Hepatocyte (in vitro differentiated cells): ENCODE measurements at regions not wholly inside any gene's neighbourhood (a gene's known extent, or its start where the extent isn't known, plus 50 kb on each side); places are given as distances from the start of the nearest gene placed in this dataset.

ENCODE experiments used
- DNase-seq: peaks from one replicate; pipeline ENCODE4 v3.0.0-alpha.2; 2016; ENCODE audit warnings: low spot score
- H2AFZ ChIP-seq: fragments of 200-600 bp; sonication (generic); 2 replicates; pipeline ENCODE4 v1.6.0; 2016; ENCODE audit warnings: antibody characterized with exemption, mild to moderate bottlenecking
- H3K27ac ChIP-seq: fragments of 200-600 bp; sonication (generic); 2 replicates; pipeline ENCODE4 v1.5.1; 2016; ENCODE audit warnings: mild to moderate bottlenecking
- H3K27me3 ChIP-seq: fragments of 200-600 bp; sonication (generic); 2 replicates; pipeline ENCODE4 v1.6.1; 2016
- H3K36me3 ChIP-seq: fragments of 200-600 bp; sonication (generic); replicated peaks from 2 replicates; pipeline ENCODE4 v1.5.1; 2016; ENCODE audit warnings: low read depth; ENCODE audit not compliant: insufficient read depth
- H3K4me1 ChIP-seq: fragments of 200-600 bp; sonication (generic); 2 replicates; pipeline ENCODE4 v1.5.1; 2016; ENCODE audit warnings: mild to moderate bottlenecking, moderate library complexity; ENCODE audit not compliant: insufficient read depth
- H3K4me2 ChIP-seq: fragments of 200-600 bp; sonication (generic); 2 replicates; pipeline ENCODE4 v1.6.0; 2016
- H3K4me3 ChIP-seq: fragments of 200-600 bp; sonication (generic); 2 replicates; pipeline ENCODE4 v1.5.1; 2016; ENCODE audit warnings: mild to moderate bottlenecking
- H3K79me2 ChIP-seq: fragments of 200-600 bp; sonication (generic); 2 replicates; pipeline ENCODE4 v1.6.0; 2017; ENCODE audit warnings: mild to moderate bottlenecking
- H3K9me2 ChIP-seq: fragments of 200-600 bp; sonication (generic); replicated peaks from 2 replicates; pipeline ENCODE4 v1.6.0; 2017; ENCODE audit warnings: mild to moderate bottlenecking; ENCODE audit not compliant: insufficient read depth
- H3K9me3 ChIP-seq: fragments of 200-600 bp; sonication (generic); 2 replicates; pipeline ENCODE4 v1.5.1; 2016; ENCODE audit warnings: low read depth, mild to moderate bottlenecking
- H4K20me1 ChIP-seq: fragments of 200-600 bp; sonication (generic); 2 replicates; pipeline ENCODE4 v1.6.0; 2016; ENCODE audit warnings: mild to moderate bottlenecking; ENCODE audit not compliant: insufficient read depth, poor library complexity, severe bottlenecking
- CTCF ChIP-seq: fragments of 200-600 bp; sonication (generic); IDR thresholded peaks from 2 replicates; pipeline ENCODE4 v1.5.1; 2016; ENCODE audit warnings: antibody characterized with exemption, mild to moderate bottlenecking; ENCODE audit not compliant: poor library complexity
- EZH2 ChIP-seq: fragments of 200-600 bp; sonication (generic); IDR thresholded peaks from 2 replicates; pipeline ENCODE4 v1.6.1; 2016; ENCODE audit warnings: antibody characterized with exemption, mild to moderate bottlenecking, borderline replicate concordance
- EZH2phosphoT487 ChIP-seq: fragments of 200-600 bp; sonication (generic); IDR thresholded peaks from one replicate; pipeline ENCODE4 v1.6.1; 2018; ENCODE audit warnings: antibody characterized with exemption, mild to moderate bottlenecking, low read depth, moderate library complexity; ENCODE audit not compliant: unreplicated experiment, severe bottlenecking
- WGBS: methylation state at CpG from one replicate; pipeline ENCODE4 v1.1.6; 2016; ENCODE audit warnings: low lambda C conversion rate; ENCODE audit errors: missing lambda C conversion rate; 5-methylcytosine and 5-hydroxymethylcytosine counted together

GRCh38 chr21:29470397-29470796 lies 171.7 kb downstream of the BACH1 start:
- no peaks in the 10 kb centered on the region for H3K79me2 ChIP-seq
- TF ChIP-seq CTCF (no peak), EZH2phosphoT487 (no peak), EZH2 (no peak)
- H4K20me1 ChIP-seq: no peaks in the 10 kb centered on the region
- no peak for DNase-seq
- H2AFZ ChIP-seq: no peak overlapping the region
- no peak overlapping the region for H3K4me3 ChIP-seq
- H3K27ac ChIP-seq: no peak overlapping the region
- no peaks in the 10 kb centered on the region for H3K9me2 ChIP-seq
- no peak overlapping the region for H3K4me2 ChIP-seq
- H3K9me3 ChIP-seq: no peaks in the 10 kb centered on the region
- H3K4me1 ChIP-seq: peaks cover 7% of the 10 kb centered on the region
- 48% methylated on average over 2 of the region's 2 CpGs for WGBS
- no peaks in the 10 kb centered on the region for H3K27me3 ChIP-seq
- no peaks in the 10 kb centered on the region for H3K36me3 ChIP-seq

GRCh38 chr21:29473808-29474207 lies 175.1 kb downstream of the BACH1 start:
- no peaks in the 10 kb centered on the region for H3K9me3 ChIP-seq
- no peaks in the 10 kb centered on the region for H3K27me3 ChIP-seq
- H3K4me3 ChIP-seq: no peak overlapping the region
- H3K9me2 ChIP-seq: no peaks in the 10 kb centered on the region
- 96% methylated on average over 2 of the region's 2 CpGs for WGBS
- H4K20me1 ChIP-seq: no peaks in the 10 kb centered on the region
- no peaks in the 10 kb centered on the region for H3K79me2 ChIP-seq
- H2AFZ ChIP-seq: no peak overlapping the region
- no peak for DNase-seq
- no peak overlapping the region for H3K4me2 ChIP-seq
- no peak for TF ChIP-seq CTCF
- no peak for TF ChIP-seq EZH2
- no peak for TF ChIP-seq EZH2phosphoT487
- H3K27ac ChIP-seq: no peak overlapping the region
- H3K36me3 ChIP-seq: no peaks in the 10 kb centered on the region
- peaks cover 12% of the 10 kb centered on the region for H3K4me1 ChIP-seq

- H3K9me3 ChIP-seq: no peaks in the 10 kb centered on the region
- H4K20me1 ChIP-seq: no peaks in the 10 kb centered on the region
- H3K4me3 ChIP-seq: no peak overlapping the region
- H3K4me1 ChIP-seq: peaks cover 9% of the 10 kb centered on the region
- H3K36me3 ChIP-seq: no peaks in the 10 kb centered on the region
- H3K9me2 ChIP-seq: no peaks in the 10 kb centered on the region
- no peak overlapping the region for H3K27ac ChIP-seq
- H3K4me2 ChIP-seq: no peak overlapping the region
- H3K79me2 ChIP-seq: no peaks in the 10 kb centered on the region
- WGBS: 95% methylated on average over 2 of the region's 2 CpGs
- TF ChIP-seq EZH2phosphoT487: no peak
- H2AFZ ChIP-seq: no peak overlapping the region
- no peaks in the 10 kb centered on the region for H3K27me3 ChIP-seq
- no peak for DNase-seq
Measured at GRCh38 chr21:29475329-29475728, 176.6 kb downstream of the BACH1 start.

GRCh38 chr21:29477347-29477746 lies 178.6 kb downstream of the BACH1 start:
- Histone ChIP-seq H3K9me2 (no peaks in the 10 kb centered on the region), H3K9me3 (no peaks in the 10 kb centered on the region), H4K20me1 (no peaks in the 10 kb centered on the region), H3K27ac (no peak overlapping the region), H2AFZ (no peak overlapping the region), H3K4me3 (no peak overlapping the region), H3K36me3 (no peaks in the 10 kb centered on the region), H3K79me2 (no peaks in the 10 kb centered on the region), H3K4me1 (peaks cover 5% of the 10 kb centered on the region), H3K27me3 (no peaks in the 10 kb centered on the region), H3K4me2 (no peak overlapping the region)
- WGBS: 67% methylated on average over 5 of the region's 5 CpGs
- DNase-seq: no peak
- TF ChIP-seq EZH2 (no peak), EZH2phosphoT487 (no peak), CTCF (no peak)
